ENCODE measurements at regions not wholly inside any gene's neighbourhood (a gene's known extent, or its start where the extent isn't known, plus 50 kb on each side); places are given as distances from the start of the nearest gene placed in this dataset.
"Not testable (repeated sequence)": the region's sequence is repeated elsewhere in the genome, so short reads cannot be mapped to it uniquely, and the experiment has no call there.

DNA sequence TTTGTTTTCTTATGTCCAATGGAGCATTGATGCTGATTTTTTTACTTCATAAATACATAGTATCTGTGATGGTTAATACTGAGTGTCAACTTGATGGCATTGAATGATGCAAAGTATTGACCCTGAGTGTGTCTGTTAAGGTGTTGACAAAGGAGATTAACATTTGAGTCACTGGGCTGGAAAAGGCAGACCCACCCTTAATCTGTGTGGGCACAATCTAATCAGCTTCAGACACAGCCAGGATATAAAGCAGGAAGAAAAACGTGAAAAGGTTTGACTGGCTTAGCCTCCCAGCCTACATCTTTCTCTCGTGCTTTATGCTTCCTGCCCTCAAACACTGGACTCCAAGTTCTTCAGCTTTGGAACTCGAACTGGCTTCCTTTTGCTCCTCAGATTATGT lies 230.6 kb upstream of the SPRY1 start:
- DNase-seq (ENCODE audit: low spot score), result no peak
- TF ChIP-seq, protein P1, sequence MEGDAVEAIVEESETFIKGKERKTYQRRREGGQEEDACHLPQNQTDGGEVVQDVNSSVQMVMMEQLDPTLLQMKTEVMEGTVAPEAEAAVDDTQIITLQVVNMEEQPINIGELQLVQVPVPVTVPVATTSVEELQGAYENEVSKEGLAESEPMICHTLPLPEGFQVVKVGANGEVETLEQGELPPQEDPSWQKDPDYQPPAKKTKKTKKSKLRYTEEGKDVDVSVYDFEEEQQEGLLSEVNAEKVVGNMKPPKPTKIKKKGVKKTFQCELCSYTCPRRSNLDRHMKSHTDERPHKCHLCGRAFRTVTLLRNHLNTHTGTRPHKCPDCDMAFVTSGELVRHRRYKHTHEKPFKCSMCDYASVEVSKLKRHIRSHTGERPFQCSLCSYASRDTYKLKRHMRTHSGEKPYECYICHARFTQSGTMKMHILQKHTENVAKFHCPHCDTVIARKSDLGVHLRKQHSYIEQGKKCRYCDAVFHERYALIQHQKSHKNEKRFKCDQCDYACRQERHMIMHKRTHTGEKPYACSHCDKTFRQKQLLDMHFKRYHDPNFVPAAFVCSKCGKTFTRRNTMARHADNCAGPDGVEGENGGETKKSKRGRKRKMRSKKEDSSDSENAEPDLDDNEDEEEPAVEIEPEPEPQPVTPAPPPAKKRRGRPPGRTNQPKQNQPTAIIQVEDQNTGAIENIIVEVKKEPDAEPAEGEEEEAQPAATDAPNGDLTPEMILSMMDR (IDR thresholded peaks at IDR 0.05; ENCODE audit: extremely low read depth, insufficient read depth, missing control alignments), result no peak
- in situ Hi-C loops (cut with MboI; ENCODE audit: low pct_unique_long_range_greater_than_20kb, low sequenced_read_pairs, unreplicated experiment), result no loop called here

DNA sequence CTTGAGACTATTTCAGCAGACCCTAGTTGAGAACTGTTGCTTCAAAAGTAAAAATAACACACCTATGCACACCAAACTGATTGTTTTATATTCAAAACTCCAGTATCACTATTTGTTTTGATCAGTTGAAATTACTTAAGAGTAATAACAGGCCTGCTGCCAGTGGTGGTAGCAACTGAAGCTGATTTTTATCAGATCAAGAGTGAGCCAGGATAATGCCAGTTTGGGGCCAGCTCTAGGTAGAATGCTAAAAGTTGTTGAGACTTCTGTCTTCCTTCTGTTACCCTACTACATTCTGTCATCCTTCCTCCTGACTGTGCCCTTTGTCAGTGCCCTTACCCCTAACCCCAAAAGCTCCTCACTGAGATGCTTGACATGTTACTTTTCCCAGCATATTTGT lies 228.7 kb upstream of the SPRY1 start:
- in situ Hi-C loops (cut with MboI; ENCODE audit: low pct_unique_long_range_greater_than_20kb, low sequenced_read_pairs, unreplicated experiment), result no loop called here
- no peak for DNase-seq (ENCODE audit: low spot score)
- TF ChIP-seq, protein P1 (IDR thresholded peaks at IDR 0.05; ENCODE audit: extremely low read depth, insufficient read depth, missing control alignments), result no peak

DNA sequence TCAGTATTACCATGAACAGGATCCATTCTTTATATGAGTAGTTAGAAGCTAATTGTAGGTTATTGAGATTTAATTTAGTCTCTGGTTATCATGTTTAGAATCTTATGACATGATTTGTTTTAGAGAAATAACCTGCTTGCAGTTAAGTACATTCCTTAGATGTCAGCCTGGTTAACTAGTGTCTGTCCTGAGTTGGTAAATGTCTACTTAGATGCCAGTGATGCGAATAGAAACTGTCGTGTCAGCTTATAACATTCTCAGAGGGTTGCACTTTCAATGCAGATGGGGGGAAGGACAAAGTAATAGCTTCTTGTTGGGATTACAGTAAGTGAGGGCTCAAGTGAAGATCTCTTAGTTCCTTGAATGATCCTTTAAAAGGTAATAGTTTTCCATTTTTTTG lies 227.8 kb upstream of the SPRY1 start:
- in situ Hi-C loops (cut with MboI; ENCODE audit: low pct_unique_long_range_greater_than_20kb, low sequenced_read_pairs, unreplicated experiment), result no loop called here
- DNase-seq (ENCODE audit: low spot score), result no peak
- TF ChIP-seq, protein P1 (IDR thresholded peaks at IDR 0.05; ENCODE audit: extremely low read depth, insufficient read depth, missing control alignments), result no peak

DNA sequence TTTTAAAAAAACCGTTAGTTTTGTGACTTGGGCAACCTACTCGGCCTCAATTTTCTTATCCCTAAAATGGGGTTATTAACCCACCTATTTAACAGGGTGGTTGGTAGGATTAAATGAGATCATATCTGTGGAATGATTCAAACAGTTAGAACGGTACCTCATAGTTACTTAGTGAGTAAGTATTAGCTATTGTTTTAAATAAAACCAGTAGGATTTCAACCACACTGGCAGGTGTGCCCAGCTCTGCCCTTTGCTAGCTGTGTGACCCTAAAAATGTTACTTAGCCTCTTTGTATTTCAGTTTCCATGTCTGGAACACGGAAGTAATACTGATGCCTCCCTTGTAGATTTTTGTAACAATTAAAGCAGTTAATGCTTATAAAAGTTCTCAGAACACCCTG lies 225.8 kb upstream of the SPRY1 start:
- TF ChIP-seq, protein P1 (IDR thresholded peaks at IDR 0.05; ENCODE audit: extremely low read depth, insufficient read depth, missing control alignments), result no peak
- DNase-seq (ENCODE audit: low spot score), result no peak
- in situ Hi-C loops (cut with MboI; ENCODE audit: low pct_unique_long_range_greater_than_20kb, low sequenced_read_pairs, unreplicated experiment), result no loop called here

DNA sequence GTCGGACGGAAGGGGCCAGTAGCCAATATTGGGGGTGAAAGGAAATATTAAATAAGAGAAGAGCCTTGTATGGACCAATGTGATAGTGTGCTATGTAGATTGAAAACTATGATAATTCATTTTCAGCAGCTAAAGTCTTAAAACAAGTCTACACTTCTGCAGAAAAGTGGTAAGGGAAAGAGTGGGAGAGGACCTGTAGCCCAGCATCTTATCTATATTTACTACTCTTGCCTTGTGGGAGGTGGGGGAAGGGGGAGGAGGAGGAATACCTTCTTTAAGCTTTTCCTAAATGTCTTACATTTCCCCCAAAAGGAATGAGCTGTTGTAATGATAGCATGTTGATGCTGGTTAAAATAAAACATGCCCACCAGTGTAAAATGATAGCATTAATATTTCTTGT lies 220.0 kb upstream of the SPRY1 start:
- in situ Hi-C loops (cut with MboI; ENCODE audit: low pct_unique_long_range_greater_than_20kb, low sequenced_read_pairs, unreplicated experiment), result no loop called here
- TF ChIP-seq, protein P1 (IDR thresholded peaks at IDR 0.05; ENCODE audit: extremely low read depth, insufficient read depth, missing control alignments), result no peak
- no peak for DNase-seq (ENCODE audit: low spot score)

DNA sequence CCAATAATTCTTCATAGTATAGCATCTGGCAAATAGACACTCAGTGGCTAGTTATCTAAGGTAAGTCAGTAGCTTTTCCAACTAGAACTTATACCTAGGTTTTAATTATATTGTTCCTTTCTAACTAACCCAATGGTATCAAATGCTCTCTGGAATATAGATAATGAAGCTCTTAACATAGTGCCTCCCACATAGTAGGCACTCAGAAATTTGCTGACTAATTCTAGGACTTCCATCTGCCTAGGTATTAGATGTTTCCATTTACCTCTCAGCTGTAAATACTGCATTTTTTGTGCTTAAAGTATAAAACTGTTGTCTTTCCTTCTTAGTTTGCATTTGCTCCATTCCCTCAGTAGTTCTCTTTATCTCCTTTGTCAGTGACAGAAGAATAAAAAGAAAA lies 214.3 kb upstream of the SPRY1 start:
- in situ Hi-C loops (cut with MboI; ENCODE audit: low pct_unique_long_range_greater_than_20kb, low sequenced_read_pairs, unreplicated experiment), result no loop called here
- TF ChIP-seq, protein P1 (IDR thresholded peaks at IDR 0.05; ENCODE audit: extremely low read depth, insufficient read depth, missing control alignments), result no peak
- DNase-seq (ENCODE audit: low spot score), result no peak

DNA sequence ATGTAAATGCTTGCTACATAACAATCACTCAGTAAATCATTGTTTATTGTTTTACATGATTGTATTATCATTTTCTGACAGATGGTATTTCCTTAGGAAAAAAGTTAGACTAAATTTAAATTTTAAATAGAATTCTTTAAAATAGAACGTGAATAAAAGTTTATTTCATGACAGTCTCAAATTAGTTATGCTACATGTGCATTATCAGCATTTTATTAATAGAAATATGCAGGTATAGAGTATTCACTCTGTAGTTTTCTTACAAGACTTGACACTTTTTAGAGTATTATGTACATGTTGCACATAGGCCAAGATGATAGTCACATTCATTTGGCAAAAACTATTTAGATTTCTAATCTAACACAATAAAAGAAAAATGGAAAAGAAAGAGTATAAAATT lies 213.3 kb upstream of the SPRY1 start:
- in situ Hi-C loops (cut with MboI; ENCODE audit: low pct_unique_long_range_greater_than_20kb, low sequenced_read_pairs, unreplicated experiment), result no loop called here
- TF ChIP-seq, protein P1 (IDR thresholded peaks at IDR 0.05; ENCODE audit: extremely low read depth, insufficient read depth, missing control alignments), result no peak

DNA sequence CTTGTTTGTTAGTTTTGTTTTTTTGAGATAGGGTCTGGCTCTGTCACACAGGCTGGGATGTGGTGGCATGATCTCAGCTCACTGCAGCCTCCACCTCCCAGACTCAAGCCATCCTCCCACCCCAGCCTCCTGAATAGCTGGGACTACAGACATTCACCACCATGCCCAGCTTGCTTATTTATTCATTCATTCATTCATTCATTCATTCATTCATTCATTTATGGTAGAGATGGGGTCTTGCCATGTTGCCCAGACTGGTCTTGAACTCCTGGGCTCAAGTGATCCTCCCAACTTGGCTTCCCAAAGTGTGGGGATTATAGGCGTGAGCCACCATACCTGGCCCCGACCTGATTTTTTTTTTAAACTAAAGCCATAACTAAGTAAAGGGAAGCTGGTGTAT lies 212.8 kb upstream of the SPRY1 start:
- in situ Hi-C loops (cut with MboI; ENCODE audit: low pct_unique_long_range_greater_than_20kb, low sequenced_read_pairs, unreplicated experiment); DNase-seq (ENCODE audit: low spot score): not testable (repeated sequence)

More for the DNA sequence above, 213.3 kb upstream of the SPRY1 start:
- no peak for DNase-seq (ENCODE audit: low spot score)

All from GM13977 (cell line).